K562 (cell line): ENCODE measurements at regions not wholly inside any gene's neighbourhood (a gene's known extent, or its start where the extent isn't known, plus 50 kb on each side); places are given as distances from the start of the nearest gene placed in this dataset.

Source experiments
- ATAC-seq: fragments of 200-7000 bp; cut with Tn5 transposase; 3 replicates; pipeline ENCODE4 v1.9.1; 2020; ENCODE audit warnings: moderate library complexity
- BruUV-seq: library from RNA; stranded (reverse); fragments of 400-500 nt; replicated peaks from 2 replicates; lab custom pipeline; 2021; lab: Mats Ljungman, UMichigan
- CTCF ChIA-PET: fragments of 300-600 bp; formaldehyde crosslinking; extraction: SDS; loops from one replicate; lab custom pipeline; 2021; ENCODE audit warnings: low intra/inter-chr PET ratio; lab: Yijun Ruan, JAX
- POLR2A ChIA-PET: fragments of 300-600, 350-650 bp; sonication (Branson Sonifier 250); formaldehyde crosslinking; extraction: SDS; loops from one replicate; lab custom pipeline; 2021; ENCODE audit warnings: antibody characterized with exemption, inconsistent platforms; lab: Yijun Ruan, JAX
- DNase-seq, 4 experiments: peaks; one replicate each; pipeline versions ENCODE4 v3.0.0 to v3.0.0-alpha.2; 2011 to 2018; ENCODE audit warnings: low spot score in 3 of 4, mixed read lengths in 3 of 4; ENCODE audit errors: extremely low read depth in 1 of 4
- FAIRE-seq: peaks from 2 replicates; lab custom pipeline; 2011; peaks lifted over from hg19 to GRCh38; lab: Jason Lieb, UNC
- H2AFZ ChIP-seq: 2 replicates; pipeline ENCODE4 v1.6.0; 2011; ENCODE audit warnings: low read depth, low read length, control low read depth, inconsistent platforms
- H3K27ac ChIP-seq: fragments of 200-600 bp; 3 replicates; pipeline ENCODE4 v1.8.0; 2011; ENCODE audit warnings: low read depth, mild to moderate bottlenecking, control low read depth, inconsistent platforms, low read length, moderate library complexity, mixed read lengths; ENCODE audit errors: extremely low read depth
- H3K27me3 ChIP-seq, 2 experiments: fragments of 300-600 bp in 1 of 2; 2 replicates in 1 of 2; 3 replicates in 1 of 2; pipeline versions ENCODE4 v1.6.0 to v1.8.0; 2011; ENCODE audit warnings: inconsistent platforms in 2 of 2, low read length in 2 of 2, mild to moderate bottlenecking in 1 of 2, mixed read lengths in 1 of 2, moderate library complexity in 1 of 2; ENCODE audit not compliant: control insufficient read depth in 2 of 2, insufficient read depth in 2 of 2
- H3K36me3 ChIP-seq: fragments of 300-600 bp; 3 replicates; pipeline ENCODE4 v1.8.0; 2011; ENCODE audit warnings: mild to moderate bottlenecking, low read length, inconsistent platforms; ENCODE audit not compliant: control insufficient read depth, insufficient read depth
- H3K4me1 ChIP-seq, 2 experiments: fragments of 200-600 bp in 1 of 2; replicated peaks in 1 of 2; 2 replicates in 1 of 2; 3 replicates in 1 of 2; pipeline versions ENCODE4 v1.5.1 to v1.8.0; 2011; ENCODE audit warnings: inconsistent platforms in 2 of 2, low read length in 2 of 2, mild to moderate bottlenecking in 1 of 2, mixed read lengths in 1 of 2, moderate library complexity in 1 of 2; ENCODE audit not compliant: control insufficient read depth in 2 of 2, insufficient read depth in 2 of 2
- H3K4me2 ChIP-seq: 2 replicates; pipeline ENCODE4 v1.6.1; 2011; ENCODE audit warnings: low read length, control low read depth, inconsistent platforms, mixed read lengths; ENCODE audit not compliant: insufficient read depth
- H3K4me3 ChIP-seq: fragments of 200-600 bp; sonication (generic), shearing (Covaris generic); 2 replicates; pipeline ENCODE4 v1.5.1; 2016; ENCODE audit warnings: control low read depth, inconsistent platforms
- H3K79me2 ChIP-seq: fragments of 200-600 bp; 3 replicates; pipeline ENCODE4 v1.8.0; 2011; ENCODE audit warnings: low read length, inconsistent platforms; ENCODE audit not compliant: control insufficient read depth, insufficient read depth
- H3K9ac ChIP-seq, 2 experiments: 2 replicates each; pipeline versions ENCODE4 v1.6.0 to v1.6.1; 2011; ENCODE audit warnings: low read depth in 2 of 2, low read length in 2 of 2, control low read depth in 1 of 2, inconsistent platforms in 1 of 2, mild to moderate bottlenecking in 1 of 2, mixed read lengths in 1 of 2; ENCODE audit not compliant: insufficient read depth in 1 of 2
- H3K9me1 ChIP-seq: one replicate; pipeline ENCODE4 v1.6.0; 2011; ENCODE audit warnings: inconsistent platforms, mild to moderate bottlenecking, low read length, moderate library complexity; ENCODE audit not compliant: control insufficient read depth, insufficient read depth
- H3K9me3 ChIP-seq: replicated peaks from 2 replicates; pipeline ENCODE4 v1.5.1; 2011; ENCODE audit warnings: low read depth, low read length, inconsistent platforms; ENCODE audit not compliant: control insufficient read depth, insufficient read depth
- H4K20me1 ChIP-seq: replicated peaks from 2 replicates; pipeline ENCODE4 v1.6.1; 2011; ENCODE audit warnings: low read length, inconsistent platforms, mixed read lengths; ENCODE audit not compliant: control insufficient read depth, insufficient read depth
- CEBPB ChIP-seq: fragments of 450-650 bp; IDR thresholded peaks from 2 replicates; pipeline ENCODE4 v1.6.1; 2016; ENCODE audit warnings: missing genetic modification characterization, missing compliant biosample characterization
- HIVEP1 ChIP-seq: fragments of 250-450 bp; sonication (Bioruptor Pico); IDR thresholded peaks from 2 replicates; pipeline ENCODE4 v1.4.0; 2020; ENCODE audit warnings: mild to moderate bottlenecking
- HMBOX1 ChIP-seq: sonication (generic); IDR thresholded peaks from 2 replicates; pipeline ENCODE4 v1.6.1; 2016
- KLF1 ChIP-seq: fragments of 450-650 bp; IDR thresholded peaks from 2 replicates; pipeline ENCODE4 v1.6.1; 2016; ENCODE audit warnings: missing genetic modification characterization, missing compliant biosample characterization
- MTA1 ChIP-seq: fragments of 450-650 bp; IDR thresholded peaks from 2 replicates; pipeline ENCODE4 v1.6.1; 2017; ENCODE audit warnings: borderline replicate concordance
- SMARCB1 ChIP-seq: IDR thresholded peaks from 2 replicates; pipeline ENCODE4 v1.6.1; 2011; ENCODE audit warnings: improper control_type of control experiment, low read depth; ENCODE audit not compliant: insufficient read length
- THRB ChIP-seq: fragments of 450-650 bp; formaldehyde crosslinking; conservative IDR thresholded peaks from 2 replicates; pipeline ENCODE4 v1.4.0; 2022; ENCODE audit warnings: mild to moderate bottlenecking, missing genetic modification characterization
- ZBTB5 ChIP-seq: fragments of 450-650 bp; IDR thresholded peaks from 2 replicates; pipeline ENCODE4 v1.6.1; 2017; ENCODE audit warnings: antibody characterized with exemption
- ZNF121 ChIP-seq: sonication (generic); formaldehyde crosslinking; conservative IDR thresholded peaks from 2 replicates; pipeline ENCODE4 v1.8.0; 2022; ENCODE audit warnings: missing genetic modification reagents
- ZNF354B ChIP-seq: fragments of 250-450 bp; sonication (Bioruptor Pico); IDR thresholded peaks from 2 replicates; pipeline ENCODE4 v1.4.0; 2020
- ZNF407 ChIP-seq: fragments of 450-650 bp; IDR thresholded peaks from 2 replicates; pipeline ENCODE4 v1.6.1; 2016; ENCODE audit warnings: low read depth
- ZNF785 ChIP-seq: fragments of 250-450 bp; sonication (Bioruptor Pico); IDR thresholded peaks from 2 replicates; pipeline ENCODE4 v1.4.0; 2020; ENCODE audit warnings: mild to moderate bottlenecking
- WGBS: fragments of 100-300 bp; shearing (Covaris generic); methylation state at CpG from one replicate; pipeline ENCODE4 v1.1.6; 2016; ENCODE audit warnings: low coverage, mixed read lengths; ENCODE audit not compliant: insufficient coverage; ENCODE audit errors: missing lambda C conversion rate; 5-methylcytosine and 5-hydroxymethylcytosine counted together
- in situ Hi-C: fragments of 300-500 bp; cut with MboI; formaldehyde crosslinking; loops from 4 replicates; pipeline ENCODE4 v1.15.0; 2018; ENCODE audit warnings: inconsistent platforms, mixed read lengths
- intact Hi-C: fragments of 100-400 bp; cut with micrococcal nuclease; formaldehyde crosslinking; loops from 2 replicates; pipeline ENCODE4 v1.14.2; 2022

- H3K27ac ChIP-seq, result no peak overlapping the region
- FAIRE-seq, result no peak
- ChIA-PET CTCF (no interaction called here), POLR2A (no interaction called here)
- no peak overlapping the region for H3K4me2 ChIP-seq
- no TSS peak for BruUV-seq
- no peaks in the 10 kb centered on the region for H3K4me1 ChIP-seq
- H3K79me2 ChIP-seq, result no peaks in the 10 kb centered on the region
- no peaks in the 10 kb centered on the region for H3K9me1 ChIP-seq
- DNase-seq, result no peak
- 4% methylated on average over 4 of the region's 4 CpGs for WGBS
- no peak for ATAC-seq
- in situ Hi-C loops, result no loop called here
- intact Hi-C loops, result no loop called here
- no peak overlapping the region for H3K4me3 ChIP-seq
- no peaks in the 10 kb centered on the region for H4K20me1 ChIP-seq
- H2AFZ ChIP-seq, result no peak overlapping the region
- no peaks in the 10 kb centered on the region for H3K9me3 ChIP-seq
- no peaks in the 10 kb centered on the region for H3K27me3 ChIP-seq
- H3K9ac ChIP-seq, result no peak overlapping the region
- H3K36me3 ChIP-seq, result no peaks in the 10 kb centered on the region
- no peak for TF ChIP-seq MTA1
- TF ChIP-seq CEBPB (tag), result no peak
- no peak for TF ChIP-seq THRB (CRISPR knock-in tag)
- TF ChIP-seq HIVEP1 (CRISPR knock-in tag), result no peak
- no peak for TF ChIP-seq ZNF354B (CRISPR knock-in tag)
- no peak for TF ChIP-seq HMBOX1
- no peak for TF ChIP-seq KLF1 (tag)
- no peak for TF ChIP-seq ZBTB5
- TF ChIP-seq ZNF121 (CRISPR knock-in tag), result no peak
- no peak for TF ChIP-seq SMARCB1
- TF ChIP-seq ZNF785, result no peak
- no peak for TF ChIP-seq ZNF407
Observed at GRCh38 chr6:9825526-9825925, 589.3 kb downstream of the TFAP2A start.
